HG03442 (cell line): ENCODE measurements at regions not wholly inside any gene's neighbourhood (a gene's known extent, or its start where the extent isn't known, plus 50 kb on each side); places are given as distances from the start of the nearest gene placed in this dataset.

Source experiments
- ATAC-seq: cut with Tn5 transposase; IDR thresholded peaks from one replicate; pipeline ENCODE4 v1.9.1; 2021; ENCODE audit warnings: mild to moderate bottlenecking, moderate library complexity; ENCODE audit not compliant: unreplicated experiment

DNA sequence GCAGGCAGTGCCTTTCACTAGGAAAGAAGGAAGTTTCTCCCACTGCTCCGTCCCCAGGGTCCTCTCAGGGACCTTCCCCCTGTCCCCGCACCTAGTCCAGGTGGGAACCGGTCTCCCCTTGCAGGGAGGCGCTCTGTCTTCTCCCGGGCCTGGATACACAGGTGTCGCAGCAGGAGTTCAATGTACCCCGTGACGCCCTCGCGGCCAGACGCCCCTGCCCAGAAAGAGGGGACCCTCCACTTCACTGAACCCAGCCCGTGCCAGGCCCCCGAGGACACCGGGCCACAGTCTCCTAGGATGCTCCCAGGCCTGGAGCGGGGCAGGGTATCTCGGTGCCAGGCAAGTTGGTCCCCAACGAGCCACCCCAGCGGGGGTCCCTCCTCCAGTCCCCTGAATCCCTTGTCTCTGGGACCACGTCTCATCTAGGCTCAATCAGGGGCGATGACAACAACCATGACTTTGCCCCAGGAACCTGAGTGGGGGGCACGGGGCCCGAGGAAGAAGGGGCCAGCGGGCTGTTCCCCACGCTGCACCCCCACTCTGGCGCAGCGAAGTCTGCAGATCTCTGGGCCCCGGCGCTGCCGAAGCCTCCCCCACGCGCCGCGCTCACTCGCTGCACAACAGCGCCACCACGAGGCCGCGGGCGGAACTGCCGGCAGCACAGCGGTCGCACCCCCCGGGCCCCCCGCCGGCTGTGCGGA, 103.0 kb downstream of the EDN3 start:
- ATAC-seq = no peak

DNA sequence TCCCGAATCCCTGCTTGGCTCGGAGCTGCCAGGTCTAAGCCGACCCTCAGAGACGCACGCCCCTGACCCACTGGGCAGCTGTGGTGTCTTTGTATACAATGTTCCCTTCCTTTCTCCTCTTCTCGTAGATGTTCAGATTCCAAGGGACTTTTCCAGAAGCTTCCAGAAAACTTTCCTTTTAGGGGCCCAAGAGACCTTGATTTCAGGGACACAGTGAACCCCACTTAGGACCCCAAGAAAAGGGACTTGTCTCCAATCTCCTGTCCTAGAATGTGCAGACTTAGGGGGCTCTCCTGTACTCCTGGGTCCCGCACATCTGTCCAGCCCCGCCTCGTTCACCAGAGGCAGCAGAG, 103.5 kb downstream of the EDN3 start:
- ATAC-seq = no peak

- ATAC-seq = no peak
Observed at GRCh38 chr20:59404749-59405148, 104.3 kb downstream of the EDN3 start.

- no peak for ATAC-seq
Observed at GRCh38 chr20:59405226-59406200, 105.1 kb downstream of the EDN3 start.

DNA sequence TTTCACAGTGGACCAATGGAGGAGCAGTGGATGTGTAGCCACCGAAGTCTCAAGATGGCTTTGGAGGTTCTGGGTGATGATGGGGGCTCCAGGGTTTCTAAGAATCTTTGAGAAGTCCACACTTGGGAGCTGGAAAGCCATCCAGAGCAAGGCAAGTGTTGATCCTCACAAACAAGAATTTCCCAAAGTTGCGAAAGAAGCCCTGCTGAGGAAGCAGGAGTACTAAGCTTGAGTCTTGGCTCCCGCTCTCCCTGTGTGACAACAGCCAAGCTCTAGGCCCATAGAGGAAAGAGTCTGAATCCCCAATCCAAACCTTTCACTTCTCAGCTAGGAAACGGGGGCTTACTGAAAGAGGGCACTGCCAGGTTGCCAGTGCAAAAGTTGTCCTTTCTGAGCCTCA, 106.0 kb downstream of the EDN3 start:
- ATAC-seq = no peak

DNA sequence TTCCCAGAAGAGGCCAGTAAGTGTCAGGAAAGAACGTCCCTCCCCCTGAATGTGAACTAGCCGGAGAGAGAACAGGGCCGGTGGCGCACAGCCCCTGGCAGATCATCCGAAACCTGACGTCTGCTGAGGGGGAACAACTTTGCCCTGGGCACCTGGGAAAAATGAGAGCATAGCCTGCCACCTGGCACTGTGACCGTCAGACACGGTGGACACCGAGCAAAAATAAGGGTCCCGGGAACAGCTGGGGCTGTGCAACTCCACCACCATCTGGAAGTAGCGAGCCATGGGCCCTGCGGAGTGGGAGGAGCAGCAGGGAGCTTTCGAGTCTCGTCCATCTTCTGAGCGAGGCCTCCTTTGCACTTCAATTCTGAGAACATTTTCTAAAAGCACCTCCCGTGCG, 110.8 kb downstream of the EDN3 start:
- no peak for ATAC-seq

DNA sequence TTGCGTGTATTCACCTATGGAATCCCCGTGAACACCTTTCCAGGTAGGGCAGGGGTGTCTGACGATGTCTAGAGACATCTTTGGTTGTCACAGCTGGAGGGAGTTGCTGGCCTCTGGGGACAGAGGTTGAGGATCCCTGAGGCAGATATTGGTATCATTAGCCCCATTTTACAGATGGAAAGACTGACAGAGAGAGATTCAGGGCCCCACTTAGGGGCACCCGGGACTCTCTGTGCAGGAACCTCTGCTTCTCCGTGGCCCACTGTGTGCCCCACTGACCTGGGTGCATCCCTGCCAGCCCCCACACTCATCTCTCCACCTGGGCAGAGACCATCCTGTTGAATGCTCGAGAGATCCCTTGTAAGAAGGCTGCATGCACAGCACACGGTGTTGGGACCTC, 111.2 kb downstream of the EDN3 start:
- no peak for ATAC-seq

DNA sequence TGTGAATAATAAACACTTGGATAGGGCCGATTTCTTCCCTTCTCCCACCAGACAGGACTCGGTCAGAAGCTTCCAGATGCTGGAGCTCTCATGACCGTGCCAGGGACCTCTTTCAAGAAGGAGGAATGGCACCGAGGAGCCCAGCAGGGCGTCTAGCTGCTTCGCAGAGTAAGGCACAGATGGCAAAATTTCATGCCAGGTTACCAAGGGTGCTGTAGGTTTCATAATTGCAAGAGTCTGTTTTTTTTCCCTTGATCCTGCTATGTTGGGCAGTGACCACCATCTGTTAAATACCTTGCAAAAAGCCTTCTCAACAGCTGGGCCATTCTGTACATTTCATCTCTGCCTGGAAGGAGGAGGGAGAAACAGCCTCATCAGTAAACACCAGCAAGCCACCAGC, 111.8 kb downstream of the EDN3 start:
- ATAC-seq = no peak

DNA sequence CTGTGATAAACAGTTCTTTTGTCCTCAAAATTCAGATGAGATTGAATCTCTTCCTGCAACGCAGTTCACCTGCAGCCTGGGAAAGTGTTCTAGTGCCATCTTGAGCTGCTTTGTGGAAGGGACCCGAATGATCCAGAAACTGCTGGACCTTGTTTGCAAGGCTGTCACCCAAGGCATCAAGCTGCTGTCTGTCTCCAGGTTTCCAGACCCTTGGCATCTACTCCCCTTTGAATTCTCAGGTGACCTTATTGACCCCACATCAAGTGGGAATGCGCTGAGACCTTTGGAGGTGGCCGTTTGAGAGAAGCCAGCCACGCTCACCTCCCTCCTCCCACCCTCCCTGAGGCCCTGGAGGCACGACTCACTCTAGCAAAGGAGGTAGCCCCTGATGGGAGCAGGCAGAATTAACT, 112.5 kb downstream of the EDN3 start:
- no peak for ATAC-seq

GRCh38 chr20:59413326-59413865, 113.0 kb downstream of the EDN3 start:
- no peak for ATAC-seq

DNA sequence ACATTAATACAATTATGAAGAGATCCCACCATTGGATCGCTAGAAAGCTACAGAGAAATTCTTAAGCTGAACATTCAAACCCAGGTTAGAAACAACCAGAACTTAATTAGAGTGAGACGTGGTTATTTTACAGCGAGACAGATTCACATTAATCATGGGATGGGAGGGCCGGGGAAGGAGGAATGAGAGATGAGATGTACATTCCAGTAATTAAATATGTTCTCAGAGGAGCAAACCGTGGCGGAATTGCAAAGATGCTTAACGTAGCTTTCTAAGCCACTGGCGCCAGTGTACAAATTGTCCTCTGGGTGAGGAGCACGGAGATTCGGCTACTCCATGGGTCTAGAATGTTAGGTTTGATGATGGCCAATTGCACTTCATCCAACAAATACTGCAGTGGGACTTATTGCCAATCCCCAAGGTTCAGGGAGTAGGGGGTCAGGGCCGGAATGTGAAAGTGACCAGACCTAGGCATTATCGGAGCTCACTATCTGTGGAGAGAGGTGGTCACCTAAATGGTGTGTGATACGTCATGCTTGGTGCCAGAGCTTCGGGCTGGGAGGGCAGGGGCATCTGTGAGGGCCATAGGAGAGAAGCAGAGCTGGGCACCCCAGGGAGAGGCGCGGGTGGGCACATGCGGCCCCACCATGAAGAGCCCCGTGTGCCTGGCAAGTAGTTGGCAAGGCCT, 114.7 kb downstream of the EDN3 start:
- ATAC-seq = no peak

DNA sequence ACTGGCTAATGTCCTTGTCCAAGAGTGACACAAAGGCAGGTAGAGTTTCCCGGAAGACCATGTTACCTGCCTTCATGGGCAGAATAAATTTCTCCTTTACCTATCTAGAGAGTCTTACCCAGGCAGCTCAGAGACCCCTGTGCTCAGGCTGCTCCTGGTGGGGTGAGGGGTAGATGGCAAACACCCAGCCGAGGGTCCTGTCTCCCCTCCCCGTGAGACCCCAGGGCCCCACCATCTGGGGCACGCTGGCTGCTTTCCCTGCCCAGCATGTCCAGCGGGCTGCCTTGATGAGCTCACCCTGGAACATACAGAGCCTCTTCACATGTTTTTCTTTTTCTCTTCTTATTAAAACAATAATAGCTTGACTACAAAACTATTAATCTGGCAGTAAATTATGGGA, 116.5 kb downstream of the EDN3 start:
- ATAC-seq = no peak

GRCh38 chr20:59421089-59421488, 120.7 kb downstream of the EDN3 start:
- ATAC-seq = no peak

DNA sequence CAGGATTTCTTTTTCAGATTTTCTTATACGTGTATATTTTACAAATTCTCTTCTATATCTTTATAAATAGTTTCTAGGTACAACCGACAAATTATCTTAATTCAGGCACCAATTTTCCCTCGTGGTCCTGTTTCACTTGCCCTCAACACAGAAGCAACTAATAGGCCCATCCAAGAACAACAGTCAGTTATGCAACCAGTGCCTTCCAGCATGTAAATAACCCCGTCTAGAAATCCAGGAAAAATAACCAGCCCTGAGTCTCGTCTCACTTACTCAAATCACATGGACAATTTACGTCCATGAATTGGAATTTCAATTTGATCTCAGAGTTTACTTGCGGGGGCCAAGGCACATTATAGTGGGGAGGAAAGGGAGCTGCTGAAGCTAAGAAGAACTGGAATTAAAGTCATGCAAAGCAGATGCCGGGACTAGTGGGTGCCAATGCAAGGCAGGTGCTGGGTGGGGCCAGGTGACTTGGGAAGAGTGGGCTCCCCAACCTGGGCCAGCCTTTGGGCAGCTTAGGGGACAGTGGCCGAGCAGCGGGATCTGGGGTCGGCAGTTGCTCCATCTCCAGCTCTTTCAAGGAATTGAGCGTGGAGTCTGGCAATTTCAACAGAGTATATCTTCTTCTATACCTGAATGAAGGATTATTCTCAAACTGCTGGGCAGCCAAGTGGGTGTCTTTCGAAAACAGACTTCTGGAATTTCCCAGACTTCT, 121.7 kb downstream of the EDN3 start:
- ATAC-seq = no peak

GRCh38 chr20:59422872-59423544, 122.6 kb downstream of the EDN3 start:
- ATAC-seq = no peak

GRCh38 chr20:59424976-59425375, 124.6 kb downstream of the EDN3 start:
- ATAC-seq = no peak

DNA sequence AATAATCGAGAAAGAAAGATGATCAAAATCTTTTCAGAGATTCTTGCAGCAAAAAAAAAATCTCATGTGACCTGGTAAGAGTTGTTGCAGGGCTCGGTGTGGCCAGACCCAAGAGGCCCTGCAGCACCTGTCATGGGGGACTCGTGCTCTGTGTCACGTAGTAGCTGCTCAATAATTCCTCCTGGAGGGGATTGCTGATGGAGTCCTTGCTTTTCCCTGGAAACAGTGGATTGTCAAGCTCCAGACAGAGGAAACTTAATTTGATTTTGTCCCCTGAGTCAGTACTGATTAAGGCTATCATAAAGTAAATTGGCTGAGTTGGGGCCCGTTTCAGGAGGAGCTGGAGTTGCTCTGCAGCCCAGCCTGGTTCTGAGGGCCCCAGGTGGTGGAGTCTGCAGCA, 125.2 kb downstream of the EDN3 start:
- no peak for ATAC-seq

DNA sequence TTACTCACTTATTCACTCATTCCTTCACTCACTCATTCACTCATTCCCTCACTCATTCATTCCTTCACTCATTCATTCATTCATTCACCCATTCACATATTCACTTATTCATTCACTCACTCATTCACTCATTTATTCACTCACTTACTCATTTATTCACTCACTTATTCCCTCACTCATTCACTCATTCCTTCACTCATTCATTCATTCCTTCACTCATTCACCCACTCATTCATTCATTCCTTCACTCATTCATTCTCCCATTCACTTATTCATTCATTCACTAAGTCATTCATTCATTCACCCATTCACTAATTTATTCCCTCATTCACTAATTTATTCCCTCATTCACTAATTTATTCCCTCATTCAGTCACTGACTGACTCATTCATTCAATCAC, 127.6 kb downstream of the EDN3 start:
- no peak for ATAC-seq

GRCh38 chr20:59428441-59429205, 128.2 kb downstream of the EDN3 start:
- ATAC-seq = no peak
